HEK293T (cell line): ENCODE measurements at regions not wholly inside any gene's neighbourhood (a gene's known extent, or its start where the extent isn't known, plus 50 kb on each side); places are given as distances from the start of the nearest gene placed in this dataset.

Experiments used
- CTCF ChIA-PET: fragments of 350-600 bp; formaldehyde crosslinking; extraction: SDS; loops from one replicate; lab custom pipeline; 2021; ENCODE audit warnings: antibody characterized with exemption, inconsistent platforms; lab: Yijun Ruan, JAX
- POLR2A ChIA-PET: fragments of 350-600 bp; formaldehyde crosslinking; extraction: SDS; loops from one replicate; lab custom pipeline; 2020; ENCODE audit warnings: antibody characterized with exemption, inconsistent platforms; lab: Yijun Ruan, JAX
- DNase-seq: peaks from one replicate; pipeline ENCODE4 v3.0.0; 2012; ENCODE audit warnings: mixed read lengths; ENCODE audit errors: extremely low spot score
- ARNT ChIP-seq: fragments of 450-650 bp; IDR thresholded peaks from 2 replicates; pipeline ENCODE4 v1.6.1; 2017; ENCODE audit warnings: mild to moderate bottlenecking
- BHLHE40 ChIP-seq: fragments of 450-650 bp; IDR thresholded peaks from 2 replicates; pipeline ENCODE4 v1.6.1; 2016; ENCODE audit warnings: mild to moderate bottlenecking, moderate library complexity, borderline replicate concordance
- FOXA1 ChIP-seq: fragments of 450-650 bp; IDR thresholded peaks from 2 replicates; pipeline ENCODE4 v1.6.1; 2016; ENCODE audit warnings: mild to moderate bottlenecking
- FOXM1 ChIP-seq: fragments of 450-650 bp; IDR thresholded peaks from 2 replicates; pipeline ENCODE4 v1.6.1; 2017; ENCODE audit warnings: mild to moderate bottlenecking, borderline replicate concordance
- HDGF ChIP-seq: fragments of 450-650 bp; IDR thresholded peaks from 2 replicates; pipeline ENCODE4 v1.6.1; 2017; ENCODE audit warnings: antibody characterized with exemption, borderline replicate concordance
- L3MBTL2 ChIP-seq: fragments of 450-650 bp; conservative IDR thresholded peaks from 2 replicates; pipeline ENCODE4 v1.6.1; 2016; ENCODE audit warnings: mild to moderate bottlenecking
- LEF1 ChIP-seq: fragments of 450-650 bp; IDR thresholded peaks from 2 replicates; pipeline ENCODE4 v1.6.1; 2017; ENCODE audit warnings: mild to moderate bottlenecking, borderline replicate concordance
- NFRKB ChIP-seq: fragments of 450-650 bp; IDR thresholded peaks from 2 replicates; pipeline ENCODE4 v1.6.1; 2016; ENCODE audit warnings: mild to moderate bottlenecking, moderate library complexity
- SP1 ChIP-seq: fragments of 450-650 bp; IDR thresholded peaks from 2 replicates; pipeline ENCODE4 v1.6.1; 2017
- SUZ12 ChIP-seq: fragments of 450-650 bp; IDR thresholded peaks from 2 replicates; pipeline ENCODE4 v1.6.1; 2016; ENCODE audit warnings: mild to moderate bottlenecking
- TARDBP ChIP-seq: fragments of 450-650 bp; IDR thresholded peaks from 2 replicates; pipeline ENCODE4 v1.6.1; 2016
- ZNF384 ChIP-seq: fragments of 450-650 bp; IDR thresholded peaks from 2 replicates; pipeline ENCODE4 v1.6.1; 2016

GRCh38 chr3:61507946-61508345, 53.4 kb upstream of the PTPRG start:
- TF ChIP-seq SUZ12 (no peak), ARNT (no peak), LEF1 (no peak), TARDBP (no peak), BHLHE40 (no peak), NFRKB (no peak), FOXM1 (no peak), ZNF384 (no peak), L3MBTL2 (no peak), HDGF (no peak), SP1 (no peak), FOXA1 (no peak)
- POLR2A ChIA-PET, result no interaction called here
- CTCF ChIA-PET, result no interaction called here
- no peak for DNase-seq
